ENCODE measurements at regions not wholly inside any gene's neighbourhood (a gene's known extent, or its start where the extent isn't known, plus 50 kb on each side); places are given as distances from the start of the nearest gene placed in this dataset.

DNA sequence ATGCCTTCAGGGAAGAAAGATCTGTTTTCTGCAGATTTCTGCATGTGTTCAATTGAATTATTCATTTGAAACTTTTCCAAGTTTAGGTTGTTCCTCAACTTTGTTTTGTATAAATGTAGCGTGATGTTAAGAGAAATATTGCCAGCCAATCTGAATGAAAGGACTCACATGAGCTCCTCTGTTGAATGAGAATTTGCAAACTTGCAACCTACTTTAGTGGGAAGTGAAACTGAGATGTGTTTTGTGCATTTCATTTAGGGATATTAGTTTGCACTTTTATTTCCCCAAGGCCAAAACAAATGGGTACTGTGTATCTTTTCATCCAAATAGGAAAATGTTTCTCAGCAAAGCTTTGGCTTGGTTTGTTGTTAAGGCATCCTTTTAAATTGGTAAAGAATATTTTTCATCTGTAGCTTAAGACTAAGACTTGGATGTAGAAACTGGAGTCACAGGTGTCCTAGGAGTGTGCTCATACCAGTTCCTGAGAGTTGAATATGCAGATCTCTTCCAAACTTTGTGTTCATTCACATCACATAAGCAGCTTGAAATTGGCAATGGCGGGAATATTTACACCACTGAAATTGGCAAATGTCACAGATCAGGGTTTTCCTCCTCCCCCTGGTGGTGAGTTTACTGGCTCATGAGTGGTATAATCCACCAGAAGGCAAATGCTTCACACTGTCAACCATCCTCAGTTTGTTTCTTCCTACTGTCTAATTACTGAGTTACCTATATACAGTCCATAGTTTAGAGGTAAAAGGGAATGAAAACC lies 193.6 kb upstream of the BANK1 start:
- DNase-seq (ENCODE audit: low read depth in 1 of 2, low spot score in 1 of 2): no peak

DNA sequence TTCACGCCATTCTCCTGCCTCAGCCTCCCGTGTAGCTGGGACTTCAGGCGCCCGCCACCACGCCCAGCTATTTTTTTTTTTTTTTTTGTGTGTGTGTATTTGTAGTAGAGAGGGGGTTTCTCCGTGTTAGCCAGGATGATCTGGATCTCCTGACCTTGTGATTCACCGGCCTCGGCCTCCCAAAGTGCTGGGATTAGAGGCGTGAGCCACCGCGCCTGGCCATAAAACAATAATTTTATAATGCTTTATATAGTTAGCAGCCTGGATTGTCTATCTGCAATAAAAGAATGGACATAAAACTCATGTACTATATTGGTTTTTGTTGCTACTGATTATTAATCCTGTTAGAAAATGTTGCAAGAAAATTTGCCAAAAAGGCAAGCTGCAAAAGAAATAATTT lies 195.9 kb upstream of the BANK1 start:
- no peak for DNase-seq (ENCODE audit: low read depth in 1 of 2, low spot score in 1 of 2)

DNA sequence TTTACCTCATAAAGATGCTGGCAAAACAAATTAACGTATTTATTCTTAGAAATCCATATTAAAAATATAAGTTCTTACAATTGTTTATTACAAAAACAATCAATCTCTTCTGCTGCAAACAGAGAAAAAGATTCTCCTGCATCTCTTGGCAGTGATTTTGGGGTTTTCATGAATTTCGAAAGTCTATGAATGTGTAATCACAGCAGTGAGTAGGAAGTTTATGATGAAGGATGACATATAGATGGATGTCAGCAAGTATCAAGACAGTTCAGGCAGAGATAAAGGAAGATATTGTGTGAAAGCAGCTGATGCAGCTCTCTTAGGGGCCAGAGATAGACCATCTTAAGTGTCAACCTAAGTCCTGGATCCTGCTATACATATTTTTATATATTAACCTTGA lies 196.9 kb upstream of the BANK1 start:
- DNase-seq (ENCODE audit: low read depth in 1 of 2, low spot score in 1 of 2): no peak

DNA sequence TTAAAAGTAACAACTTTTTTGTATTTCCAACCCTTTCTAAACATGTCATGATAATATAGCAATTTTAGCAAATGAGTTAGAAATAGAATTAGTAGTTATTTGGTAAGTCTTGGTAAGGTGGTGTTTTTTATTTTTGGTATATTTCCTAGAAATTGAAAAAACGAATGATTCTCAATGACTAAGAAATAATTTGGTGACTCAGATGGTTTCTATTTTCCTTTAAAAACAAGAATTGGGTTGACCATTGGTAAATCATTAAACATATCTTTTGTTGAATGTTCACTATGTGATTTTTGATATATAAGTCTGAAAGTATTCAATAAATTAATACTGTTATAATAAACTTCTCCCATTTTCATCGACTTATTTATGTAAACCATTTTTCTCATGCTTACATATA lies 206.2 kb upstream of the BANK1 start:
- no peak for DNase-seq (ENCODE audit: low read depth in 1 of 2, low spot score in 1 of 2)

DNA sequence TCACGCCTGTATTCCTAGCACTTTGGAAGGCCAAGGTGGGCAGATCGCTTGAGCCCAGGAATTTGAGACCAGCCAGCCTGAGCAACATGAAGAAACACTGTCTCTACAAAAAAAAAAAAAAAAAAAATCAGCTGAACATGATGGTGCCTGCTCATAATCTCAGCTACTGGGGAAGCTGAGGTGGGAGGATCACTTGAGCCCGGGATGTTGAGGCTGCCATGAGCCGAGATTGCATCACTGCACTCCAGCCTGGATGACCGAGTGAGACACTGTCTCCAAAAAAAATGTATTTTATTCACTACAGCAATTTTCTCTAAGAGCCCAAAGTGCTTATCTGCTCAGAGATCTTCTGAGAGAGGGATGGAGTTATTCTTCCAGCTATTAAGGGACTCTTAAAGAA lies 215.8 kb upstream of the PPP3CA start:
- no peak for DNase-seq (ENCODE audit: low read depth in 1 of 2, low spot score in 1 of 2)

DNA sequence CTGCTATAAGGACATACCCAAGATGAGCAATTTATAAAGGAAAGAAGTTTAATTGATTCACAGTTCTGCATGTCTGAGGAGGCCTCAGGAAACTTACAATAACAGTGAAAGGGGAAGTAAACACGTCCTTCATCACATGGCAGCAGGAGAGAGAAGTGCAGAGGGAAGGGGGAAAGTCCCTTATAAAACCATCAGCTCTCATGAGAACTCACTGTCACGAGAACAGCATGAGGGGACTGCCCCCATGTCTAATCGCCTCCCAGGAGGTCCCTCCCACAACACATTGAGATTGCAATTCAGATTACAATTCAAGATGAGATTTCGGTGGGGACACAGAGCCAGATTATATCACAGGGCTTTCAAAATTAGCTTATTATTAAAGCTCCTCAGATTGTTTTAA lies 209.5 kb upstream of the PPP3CA start:
- DNase-seq (ENCODE audit: low read depth in 1 of 2, low spot score in 1 of 2): no peak

DNA sequence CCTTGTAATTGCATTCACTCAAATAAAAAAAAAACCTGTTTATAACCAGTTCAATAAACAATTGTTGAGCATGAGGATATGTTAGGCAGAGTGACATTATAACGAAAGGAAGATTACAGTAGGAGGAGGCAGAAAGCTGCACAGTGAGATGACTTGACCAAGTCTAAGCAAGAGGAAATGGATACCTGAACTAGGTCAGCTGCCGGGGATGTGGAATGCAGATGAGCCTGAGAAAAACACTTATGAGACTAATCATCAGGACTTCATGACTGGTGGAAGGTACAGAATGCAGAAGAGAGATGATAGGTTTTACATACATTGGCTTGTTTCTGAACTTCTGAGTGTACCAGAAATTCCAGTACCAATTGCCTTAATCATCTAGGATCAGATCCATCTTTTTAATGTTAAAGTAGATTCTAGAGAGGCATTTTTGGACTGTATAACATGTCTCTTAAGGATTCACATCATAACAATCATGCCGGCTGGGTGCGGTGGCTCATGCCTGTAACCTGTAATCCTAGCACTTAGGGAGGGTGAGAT lies 208.1 kb upstream of the PPP3CA start:
- DNase-seq (ENCODE audit: low read depth in 1 of 2, low spot score in 1 of 2): no peak

DNA sequence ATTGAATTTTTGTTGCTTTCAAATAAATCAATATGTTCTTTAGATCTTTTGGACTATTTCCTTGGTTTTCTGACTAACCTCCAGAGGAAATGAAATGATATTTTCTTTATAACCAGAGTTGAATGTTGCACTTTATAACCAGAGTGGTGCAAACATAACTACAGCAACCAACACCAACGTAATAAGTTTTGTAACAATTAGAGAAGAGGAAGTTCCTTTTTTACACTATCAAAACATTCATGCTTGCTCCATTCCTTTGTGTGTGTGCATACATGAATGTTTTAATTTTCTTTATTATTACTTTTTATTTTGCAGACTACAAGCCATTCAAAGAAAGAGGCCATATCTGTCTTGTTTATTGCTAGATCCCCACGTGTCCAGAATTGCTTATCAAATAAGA lies 193.0 kb upstream of the PPP3CA start:
- no peak for DNase-seq (ENCODE audit: low read depth in 1 of 2, low spot score in 1 of 2)

DNA sequence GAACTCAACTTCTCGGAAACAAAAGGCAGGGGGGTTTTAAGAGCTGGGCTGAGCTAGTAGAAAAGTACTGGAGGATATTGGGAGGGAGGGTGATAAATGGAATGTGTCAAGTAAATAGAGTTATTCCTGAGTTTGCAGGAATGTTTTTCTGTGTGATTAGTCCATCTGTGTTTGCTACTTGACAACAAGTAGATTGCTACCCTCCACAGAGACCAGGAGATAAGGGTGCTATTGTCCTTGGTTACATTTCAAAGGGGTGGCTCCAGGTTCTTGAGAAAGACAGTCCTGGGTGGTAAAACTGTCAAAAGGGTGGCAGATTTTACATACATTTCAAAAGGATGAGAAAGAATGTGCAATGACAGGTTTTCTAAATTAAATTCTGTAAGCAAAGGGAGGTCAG lies 181.2 kb upstream of the PPP3CA start:
- DNase-seq (ENCODE audit: low read depth in 1 of 2, low spot score in 1 of 2): no peak

DNA sequence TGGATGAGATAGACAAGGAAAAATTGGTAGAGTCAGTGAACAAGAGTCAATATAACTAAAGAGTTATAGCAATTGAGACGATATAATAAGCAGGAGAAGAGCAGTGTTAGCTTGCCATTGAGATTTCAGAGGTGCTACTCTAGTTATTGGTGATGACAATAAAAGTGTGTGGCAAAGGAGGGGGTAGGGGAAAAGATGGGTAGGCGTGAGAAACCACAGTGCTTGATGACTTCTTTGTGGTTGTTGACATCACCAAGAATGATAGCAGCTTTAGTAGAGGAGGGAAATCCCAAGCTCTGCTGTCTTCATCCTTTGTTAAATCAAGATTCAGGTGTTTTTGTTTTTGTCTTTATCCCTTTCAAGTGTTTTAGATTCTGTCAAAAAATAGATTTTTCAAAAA lies 179.9 kb upstream of the PPP3CA start:
- DNase-seq (ENCODE audit: low read depth in 1 of 2, low spot score in 1 of 2): peak; percentile 2 to 10

DNA sequence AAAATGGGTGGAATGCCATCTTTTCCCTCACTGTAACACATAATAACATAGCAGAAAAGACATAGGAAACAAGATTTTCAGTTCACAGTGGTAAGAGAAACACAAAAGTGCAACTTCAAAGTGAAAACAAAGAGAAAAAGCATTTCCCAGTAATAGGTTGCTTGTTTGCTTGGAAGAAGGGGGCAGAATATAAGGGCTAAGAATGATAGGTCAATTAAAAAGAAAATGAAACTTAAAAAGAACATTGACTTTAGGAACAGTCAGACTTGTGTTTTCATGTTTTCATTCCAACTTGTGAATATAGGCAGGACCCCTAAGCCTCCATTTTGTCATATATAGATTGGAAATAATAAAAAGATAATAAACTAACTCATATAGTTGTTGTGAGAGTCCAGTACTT lies 168.2 kb upstream of the PPP3CA start:
- DNase-seq (ENCODE audit: low read depth in 1 of 2, low spot score in 1 of 2): no peak

DNA sequence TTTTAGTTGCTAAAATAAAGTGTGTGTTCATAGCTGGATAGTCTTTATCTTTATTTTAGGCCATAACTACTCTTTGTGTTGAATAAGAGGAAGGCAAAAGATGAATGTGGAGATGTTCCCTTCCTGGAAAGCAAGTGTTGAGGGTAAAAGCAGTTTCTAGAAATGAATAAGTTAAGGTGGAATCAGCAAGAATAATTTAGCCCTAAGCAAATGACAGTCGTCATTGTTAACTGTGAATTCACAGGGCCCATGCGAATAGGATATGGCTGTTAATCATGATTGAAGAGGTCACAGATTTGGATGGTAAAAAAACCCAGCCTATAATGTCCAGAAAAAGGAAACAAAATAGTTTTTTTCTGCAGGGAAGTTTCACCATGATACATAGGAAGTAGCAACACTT lies 167.8 kb upstream of the PPP3CA start:
- DNase-seq (ENCODE audit: low read depth in 1 of 2, low spot score in 1 of 2): no peak

DNA sequence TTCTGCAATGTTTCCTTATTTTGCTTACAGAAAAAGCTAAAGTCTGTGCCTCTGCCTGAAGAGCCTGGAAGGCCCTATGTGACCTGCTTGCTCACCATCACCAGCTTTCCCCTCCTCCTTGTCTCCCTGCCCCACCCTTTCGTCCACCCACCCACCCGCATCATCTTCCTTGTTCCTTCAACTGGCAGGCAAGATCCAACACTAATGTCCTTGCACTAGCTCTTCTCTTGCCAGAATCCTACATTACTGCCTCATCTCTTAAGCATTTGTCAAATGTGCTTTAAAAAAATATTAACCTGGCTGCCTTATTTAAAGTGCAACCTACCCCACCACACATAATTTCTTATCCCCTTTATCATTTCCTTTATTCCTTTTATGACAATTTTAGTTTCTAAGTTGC lies 165.1 kb upstream of the PPP3CA start:
- no peak for DNase-seq (ENCODE audit: low read depth in 1 of 2, low spot score in 1 of 2)

DNA sequence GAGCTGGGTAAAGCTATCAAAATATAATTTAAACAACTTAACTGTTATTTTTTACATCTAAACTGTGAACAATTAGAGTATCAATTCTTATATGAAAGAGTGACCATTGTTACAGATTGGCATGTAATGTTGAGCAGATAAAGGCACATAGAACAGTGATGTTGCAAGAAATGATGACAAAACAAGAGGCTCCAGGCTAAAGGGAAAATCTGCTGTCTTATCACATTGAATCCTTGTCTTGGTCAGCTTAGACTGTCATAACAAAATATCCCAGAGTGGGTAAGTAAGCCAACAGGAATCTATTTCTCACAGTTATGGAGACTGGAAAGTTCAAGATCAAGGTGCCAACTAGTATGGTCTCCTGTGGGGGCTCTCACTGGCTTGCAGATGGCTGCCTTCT lies 154.1 kb upstream of the PPP3CA start:
- DNase-seq (ENCODE audit: low read depth in 1 of 2, low spot score in 1 of 2): no peak

DNA sequence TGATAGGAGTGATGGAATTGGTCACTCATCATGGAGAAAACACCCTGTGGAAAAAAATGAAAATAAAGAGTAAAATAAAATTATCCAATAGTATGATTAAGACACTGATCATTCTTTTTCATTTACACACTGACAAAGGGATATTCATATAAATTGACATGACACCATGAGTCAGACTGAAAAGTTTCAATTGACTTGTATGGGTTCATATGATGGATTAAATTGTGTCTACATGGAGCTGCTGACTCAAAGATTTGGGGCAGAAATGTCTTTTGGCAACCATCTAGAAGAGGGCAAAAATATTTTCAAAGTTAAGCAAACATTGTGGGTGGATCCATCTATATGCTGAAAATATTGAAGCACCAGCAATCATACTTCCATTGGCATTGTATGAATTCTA lies 153.4 kb upstream of the PPP3CA start:
- DNase-seq (ENCODE audit: low read depth in 1 of 2, low spot score in 1 of 2): no peak

DNA sequence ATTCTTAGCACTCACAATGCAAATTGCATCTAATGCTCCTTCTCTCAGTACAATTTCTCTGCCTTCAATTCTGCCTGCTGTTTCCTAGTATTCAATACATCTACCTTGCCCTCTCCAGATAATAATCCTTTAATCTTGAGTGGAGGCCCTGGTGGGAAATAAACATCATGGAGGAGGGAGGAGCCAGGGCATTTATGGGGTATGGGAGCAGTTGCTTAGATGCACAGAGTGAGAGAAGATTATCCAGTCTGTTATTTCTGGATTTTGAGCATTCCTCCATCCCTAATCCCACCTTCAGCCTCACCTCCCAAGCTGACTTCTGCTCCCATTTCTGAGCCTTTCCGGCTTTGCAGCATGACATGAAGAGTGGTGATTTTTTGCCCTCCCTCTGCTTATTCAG lies 127.9 kb upstream of the PPP3CA start:
- no peak for DNase-seq (ENCODE audit: low read depth in 1 of 2, low spot score in 1 of 2)

DNA sequence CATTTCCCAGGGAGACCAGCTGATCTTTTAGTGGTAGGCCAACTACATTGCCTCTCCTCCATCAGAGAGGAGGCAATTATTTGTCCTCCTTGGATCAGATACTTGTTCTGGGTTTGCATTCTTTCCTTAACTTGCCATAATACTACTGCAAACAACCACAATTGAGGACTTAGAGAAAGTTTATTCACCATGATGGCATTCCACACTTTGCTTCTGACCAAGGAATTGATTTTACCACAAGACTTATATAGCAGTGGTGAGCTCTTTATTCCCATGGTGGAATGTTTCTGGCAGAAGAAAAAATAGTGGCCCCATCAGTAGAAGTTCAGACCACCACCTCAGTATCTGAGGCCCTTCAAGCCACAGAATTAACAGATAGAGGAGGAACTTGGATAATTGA lies 123.9 kb upstream of the PPP3CA start:
- no peak for DNase-seq (ENCODE audit: low read depth in 1 of 2, low spot score in 1 of 2)

DNA sequence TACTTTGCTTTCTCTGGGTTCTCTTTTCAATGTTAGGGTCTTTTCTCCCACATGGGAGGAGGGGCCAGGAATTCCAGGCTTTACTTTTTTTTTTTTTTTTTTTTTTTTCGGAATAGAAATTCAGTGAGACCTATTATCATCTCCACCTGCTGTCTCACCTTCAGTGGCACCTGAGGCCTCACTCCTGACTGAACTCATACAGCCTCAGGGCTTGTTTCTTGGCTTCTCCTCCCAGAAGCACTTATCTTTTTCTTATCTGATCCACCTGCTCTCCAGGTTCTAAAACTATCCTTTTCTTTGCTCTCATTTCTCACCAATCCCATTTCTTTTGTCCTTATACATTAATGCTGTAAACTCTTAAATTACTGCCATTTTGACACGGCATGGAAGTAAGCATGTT lies 117.3 kb upstream of the PPP3CA start:
- no peak for DNase-seq (ENCODE audit: low read depth in 1 of 2, low spot score in 1 of 2)

DNA sequence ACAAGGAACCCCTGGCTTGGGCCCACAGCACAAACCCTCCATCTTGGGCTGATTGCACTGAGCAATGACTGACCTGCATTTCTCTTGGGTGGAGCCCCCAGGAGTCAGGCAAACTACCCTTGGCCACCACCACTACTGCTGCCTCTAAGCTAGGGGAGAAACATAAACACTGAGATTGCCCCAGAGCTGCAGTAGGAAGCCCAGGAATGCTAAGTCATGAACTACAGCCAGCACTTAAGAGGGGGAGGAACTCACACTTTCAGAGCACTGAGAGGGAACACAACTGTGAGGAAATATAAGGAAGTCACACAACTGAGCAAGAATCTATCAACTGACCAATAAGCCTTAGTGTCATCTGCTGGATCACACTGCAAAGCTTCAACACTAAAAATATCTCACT lies 111.6 kb upstream of the PPP3CA start:
- DNase-seq (ENCODE audit: low read depth in 1 of 2, low spot score in 1 of 2): no peak

DNA sequence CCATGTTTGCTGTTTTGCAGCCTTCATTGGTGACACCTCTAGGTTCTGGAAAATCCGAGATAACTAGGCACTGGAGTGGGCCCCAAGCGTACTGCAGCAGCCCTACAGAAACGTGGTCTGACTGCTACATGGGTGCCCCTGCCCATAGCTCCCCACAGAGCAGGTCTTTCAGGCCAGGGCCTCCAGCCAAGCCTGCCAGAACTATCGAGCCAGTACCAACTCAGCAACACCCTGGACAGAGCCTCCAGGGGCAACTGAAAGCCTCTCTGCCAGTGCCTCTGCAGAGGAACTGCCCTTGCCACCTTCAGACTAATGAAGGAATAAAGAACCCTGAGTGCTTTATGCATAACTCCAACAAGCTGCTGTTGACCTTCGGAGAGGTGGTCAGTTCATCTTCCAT lies 111.1 kb upstream of the PPP3CA start:
- DNase-seq (ENCODE audit: low read depth in 1 of 2, low spot score in 1 of 2): no peak

DNA sequence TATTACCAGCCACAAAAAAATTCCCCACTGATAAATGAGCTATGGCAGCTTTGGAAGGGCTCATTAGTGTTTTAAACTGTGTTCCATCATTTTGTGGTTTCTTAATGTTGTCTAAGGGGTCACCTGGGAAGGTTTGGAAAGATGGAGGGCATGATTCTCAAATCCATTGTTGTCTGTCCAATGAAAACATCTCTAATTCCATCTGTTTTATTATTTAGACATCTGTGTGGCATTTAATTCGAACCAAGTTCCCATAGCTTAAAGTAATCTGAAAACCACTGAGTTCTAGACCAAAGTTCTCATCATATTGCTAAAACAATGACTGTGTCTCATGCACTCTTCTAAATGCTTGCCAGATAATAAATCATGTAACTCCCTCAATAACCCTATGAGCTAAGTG lies 103.8 kb upstream of the PPP3CA start:
- DNase-seq (ENCODE audit: low read depth in 1 of 2, low spot score in 1 of 2): no peak

DNA sequence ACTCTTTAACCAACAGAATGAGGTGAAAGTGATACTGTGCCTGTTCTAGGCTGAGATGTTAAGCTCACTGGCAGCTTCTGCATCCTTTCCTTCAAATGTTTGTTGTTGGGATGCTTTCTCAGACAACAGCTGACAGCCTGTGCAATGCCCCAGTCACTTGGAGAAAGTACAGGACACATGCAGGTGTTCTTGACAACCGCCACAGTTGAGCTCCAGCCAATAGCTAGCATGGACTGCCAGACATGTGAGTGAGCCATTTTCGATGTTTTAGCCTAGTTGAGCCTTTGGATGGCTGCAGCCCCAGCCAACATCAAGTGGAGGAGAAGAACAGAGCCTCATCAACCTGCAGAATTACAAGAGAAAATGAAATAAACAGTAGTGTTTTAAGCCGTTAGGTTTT lies 94.1 kb upstream of the PPP3CA start:
- no peak for DNase-seq (ENCODE audit: low read depth in 1 of 2, low spot score in 1 of 2)

DNA sequence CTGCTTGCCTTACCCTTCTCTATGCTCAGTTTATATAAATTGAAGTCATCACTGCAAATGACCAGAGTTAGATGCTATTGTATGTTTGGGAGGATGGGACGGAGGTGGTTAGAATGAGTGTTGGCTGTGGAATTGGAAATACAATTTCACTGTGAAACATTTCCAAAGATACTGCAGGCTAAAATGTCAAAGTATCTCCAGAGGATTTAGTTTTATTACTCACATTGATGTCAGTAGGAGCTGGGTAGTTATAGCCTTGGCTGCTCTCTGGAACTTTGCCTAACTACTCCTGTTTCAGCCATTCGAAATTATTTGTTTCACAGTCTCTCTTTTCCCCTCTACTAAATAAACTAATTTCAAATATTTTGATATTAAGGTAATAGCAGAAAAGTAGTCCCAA lies 92.6 kb upstream of the PPP3CA start:
- no peak for DNase-seq (ENCODE audit: low read depth in 1 of 2, low spot score in 1 of 2)

Data from stimulated activated CD4-positive, alpha-beta T cell treated with anti-CD3 and anti-CD28 coated beads, Interleukin-15, amount 100 ng/mL, for 1 hour (primary cell).